ENCODE measurements at regions not wholly inside any gene's neighbourhood (a gene's known extent, or its start where the extent isn't known, plus 50 kb on each side); places are given as distances from the start of the nearest gene placed in this dataset.
"Not testable (repeated sequence)": the region's sequence is repeated elsewhere in the genome, so short reads cannot be mapped to it uniquely, and the experiment has no call there.

DNA sequence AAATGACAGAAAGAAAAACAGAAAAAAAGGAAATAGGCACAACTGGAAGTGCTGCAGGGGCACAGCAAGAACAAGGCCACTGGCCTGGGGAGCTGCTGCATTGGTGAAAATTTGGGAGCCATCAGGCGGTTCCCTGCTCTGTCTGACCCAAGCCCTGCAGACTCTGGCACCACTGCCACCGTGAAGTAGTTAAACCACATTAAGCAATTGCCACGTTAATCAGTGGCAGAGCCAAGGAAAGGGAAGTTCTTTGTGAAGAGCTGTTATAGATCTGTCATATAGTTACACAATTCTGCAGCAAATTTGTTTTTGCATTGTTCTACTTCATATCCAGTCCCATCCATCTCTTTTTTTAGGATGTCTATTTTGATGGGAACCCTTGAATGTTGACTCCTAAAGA is 915.3 kb downstream of the FSCB start:
- Histone ChIP-seq H2AFZ (ENCODE audit: low read length, unreplicated experiment) (no peak overlapping the region), H3K27ac (ENCODE audit: low read depth, low read length) (no peak overlapping the region), H3K4me1 (ENCODE audit: control insufficient read depth, insufficient read depth, low read length, unreplicated experiment) (no peaks in the 10 kb centered on the region), H3K36me3 (ENCODE audit: insufficient read depth, low read length) (no peaks in the 10 kb centered on the region), H3K4me3 (ENCODE audit: low read depth, low read length) (no peak overlapping the region), H3K27me3 (ENCODE audit: insufficient read depth, low read length) (no peaks in the 10 kb centered on the region), H3K79me2 (ENCODE audit: control insufficient read depth, insufficient read depth, low read length, unreplicated experiment) (no peaks in the 10 kb centered on the region)

DNA sequence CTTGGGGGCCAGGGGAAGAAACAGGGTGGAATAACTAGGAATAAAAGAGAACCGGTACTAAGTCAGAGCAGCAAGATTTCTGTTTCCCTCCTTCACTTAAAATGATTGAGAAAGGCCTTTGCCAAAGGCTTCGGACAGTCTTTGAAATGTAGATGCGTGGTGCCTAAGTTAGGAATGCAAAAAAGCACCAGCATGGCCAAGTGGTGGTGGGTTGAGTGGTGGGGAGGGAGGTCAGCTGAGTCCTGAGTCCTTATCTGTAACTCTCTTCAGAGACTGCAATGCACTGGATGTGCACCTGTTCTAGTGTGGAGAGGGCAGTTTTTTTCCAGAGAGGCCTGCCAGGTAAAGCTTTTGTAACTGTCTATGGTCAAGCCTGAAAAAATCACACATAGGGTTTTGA is 919.9 kb downstream of the FSCB start:
- no peak overlapping the region for H2AFZ ChIP-seq (ENCODE audit: low read length, unreplicated experiment)
- H3K4me3 ChIP-seq (ENCODE audit: low read depth, low read length): no peak overlapping the region

DNA sequence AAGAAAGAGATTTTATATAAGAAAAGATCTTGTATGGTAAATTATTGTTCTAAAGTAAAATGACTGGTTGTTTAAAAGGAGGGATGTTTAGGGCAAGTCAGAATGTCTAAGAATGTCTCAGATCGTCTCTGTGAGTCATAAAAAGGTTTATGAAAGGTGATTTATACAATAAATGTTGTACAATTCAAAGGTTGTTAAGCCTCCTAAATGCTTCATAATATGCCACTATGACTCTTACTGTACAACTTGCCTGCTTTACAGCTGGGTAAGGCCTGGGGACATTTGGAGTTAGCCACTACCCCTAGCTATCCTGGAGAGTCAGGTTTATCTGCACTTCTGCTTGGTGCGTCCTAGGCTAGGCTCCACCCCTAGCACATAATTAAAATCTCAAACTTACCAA is 927.4 kb downstream of the FSCB start:
- Histone ChIP-seq H3K36me3 (ENCODE audit: insufficient read depth, low read length) (no peaks in the 10 kb centered on the region), H3K79me2 (ENCODE audit: control insufficient read depth, insufficient read depth, low read length, unreplicated experiment) (no peaks in the 10 kb centered on the region), H2AFZ (ENCODE audit: low read length, unreplicated experiment) (no peak overlapping the region), H3K27me3 (ENCODE audit: insufficient read depth, low read length) (no peaks in the 10 kb centered on the region), H3K27ac (ENCODE audit: low read depth, low read length) (no peak overlapping the region), H3K4me1 (ENCODE audit: control insufficient read depth, insufficient read depth, low read length, unreplicated experiment) (no peaks in the 10 kb centered on the region), H3K4me3 (ENCODE audit: low read depth, low read length) (no peak overlapping the region)

More for the DNA sequence above, 919.9 kb downstream of the FSCB start:
- no peaks in the 10 kb centered on the region for H3K36me3 ChIP-seq (ENCODE audit: insufficient read depth, low read length)
- no peaks in the 10 kb centered on the region for H3K27me3 ChIP-seq (ENCODE audit: insufficient read depth, low read length)
- no peaks in the 10 kb centered on the region for H3K4me1 ChIP-seq (ENCODE audit: control insufficient read depth, insufficient read depth, low read length, unreplicated experiment)
- no peaks in the 10 kb centered on the region for H3K79me2 ChIP-seq (ENCODE audit: control insufficient read depth, insufficient read depth, low read length, unreplicated experiment)
- H3K27ac ChIP-seq (ENCODE audit: low read depth, low read length): no peak overlapping the region

DNA sequence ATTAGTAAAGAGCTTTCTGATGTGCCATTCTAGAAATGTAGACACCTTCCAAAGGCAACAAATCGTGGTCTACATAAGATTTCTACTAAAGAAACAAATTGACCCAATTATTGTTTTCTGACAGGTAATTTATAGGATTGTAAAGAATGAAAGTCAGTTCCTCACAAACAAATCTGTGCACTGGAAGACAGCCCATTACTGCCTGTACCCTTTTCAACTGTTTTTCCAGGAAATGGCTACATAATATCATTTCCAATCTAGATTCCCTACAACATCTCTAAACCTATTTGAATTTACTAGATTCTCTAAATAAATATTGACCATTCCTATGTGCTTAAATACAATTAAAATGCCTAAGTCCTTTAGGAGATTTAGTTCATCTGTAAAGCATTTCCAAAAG is 939.1 kb downstream of the FSCB start:
- Histone ChIP-seq H3K27me3 (ENCODE audit: insufficient read depth, low read length) (no peaks in the 10 kb centered on the region), H3K4me1 (ENCODE audit: control insufficient read depth, insufficient read depth, low read length, unreplicated experiment) (no peaks in the 10 kb centered on the region), H3K27ac (ENCODE audit: low read depth, low read length) (no peak overlapping the region)

DNA sequence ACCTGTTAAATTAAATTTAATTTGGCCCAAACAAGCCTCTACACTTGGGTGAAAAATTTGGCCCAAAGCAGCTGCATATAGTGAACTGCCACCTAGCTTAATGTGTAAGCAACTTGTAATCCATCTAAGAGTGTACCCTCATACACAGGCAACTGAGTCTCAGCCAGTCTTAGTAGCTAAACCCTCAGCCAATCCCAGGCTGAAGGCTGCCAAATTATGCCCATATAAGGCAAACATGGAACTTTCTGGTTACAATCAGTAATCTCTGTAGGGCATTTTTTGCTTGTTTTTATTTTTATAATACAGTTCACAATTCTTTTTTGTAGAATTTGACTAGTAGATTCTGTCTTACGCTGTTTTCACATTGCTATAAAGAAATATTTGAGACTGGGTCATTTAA is 958.7 kb downstream of the FSCB start:
- no peak overlapping the region for H3K27ac ChIP-seq (ENCODE audit: low read depth, low read length)
- H3K4me3 ChIP-seq (ENCODE audit: low read depth, low read length): no peak overlapping the region
- H3K36me3 ChIP-seq (ENCODE audit: insufficient read depth, low read length): no peaks in the 10 kb centered on the region
- H2AFZ ChIP-seq (ENCODE audit: low read length, unreplicated experiment): no peak overlapping the region
- H3K27me3 ChIP-seq (ENCODE audit: insufficient read depth, low read length): no peaks in the 10 kb centered on the region
- no peaks in the 10 kb centered on the region for H3K79me2 ChIP-seq (ENCODE audit: control insufficient read depth, insufficient read depth, low read length, unreplicated experiment)
- no peaks in the 10 kb centered on the region for H3K4me1 ChIP-seq (ENCODE audit: control insufficient read depth, insufficient read depth, low read length, unreplicated experiment)

More for the DNA sequence above, 939.1 kb downstream of the FSCB start:
- Histone ChIP-seq H3K36me3 (ENCODE audit: insufficient read depth, low read length) (no peaks in the 10 kb centered on the region), H3K79me2 (ENCODE audit: control insufficient read depth, insufficient read depth, low read length, unreplicated experiment) (no peaks in the 10 kb centered on the region), H3K4me3 (ENCODE audit: low read depth, low read length) (no peak overlapping the region), H2AFZ (ENCODE audit: low read length, unreplicated experiment) (no peak overlapping the region)

DNA sequence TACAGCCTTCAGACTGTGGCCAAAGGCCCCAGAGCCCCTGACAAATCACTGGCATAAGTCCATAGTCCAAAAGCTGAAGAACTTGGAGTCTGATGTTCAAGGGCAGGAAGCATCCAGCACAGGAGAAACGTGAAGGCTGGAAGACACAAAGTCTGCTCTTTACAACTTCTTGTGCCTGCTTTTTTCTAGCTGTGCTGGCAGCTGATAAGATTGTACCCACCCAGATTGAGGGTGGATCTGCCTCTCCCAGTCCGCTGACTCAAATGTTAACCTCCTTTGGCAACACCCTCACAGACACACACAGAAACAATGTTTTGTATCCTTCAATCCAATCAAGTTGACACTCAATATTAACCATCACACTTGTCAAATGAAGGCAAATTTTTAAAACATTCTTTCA is 959.5 kb downstream of the FSCB start:
- H3K4me3 ChIP-seq (ENCODE audit: low read depth, low read length); H2AFZ ChIP-seq (ENCODE audit: low read length, unreplicated experiment); H3K27me3 ChIP-seq (ENCODE audit: insufficient read depth, low read length); H3K4me1 ChIP-seq (ENCODE audit: control insufficient read depth, insufficient read depth, low read length, unreplicated experiment); H3K36me3 ChIP-seq (ENCODE audit: insufficient read depth, low read length); H3K79me2 ChIP-seq (ENCODE audit: control insufficient read depth, insufficient read depth, low read length, unreplicated experiment); H3K27ac ChIP-seq (ENCODE audit: low read depth, low read length): not testable (repeated sequence)

DNA sequence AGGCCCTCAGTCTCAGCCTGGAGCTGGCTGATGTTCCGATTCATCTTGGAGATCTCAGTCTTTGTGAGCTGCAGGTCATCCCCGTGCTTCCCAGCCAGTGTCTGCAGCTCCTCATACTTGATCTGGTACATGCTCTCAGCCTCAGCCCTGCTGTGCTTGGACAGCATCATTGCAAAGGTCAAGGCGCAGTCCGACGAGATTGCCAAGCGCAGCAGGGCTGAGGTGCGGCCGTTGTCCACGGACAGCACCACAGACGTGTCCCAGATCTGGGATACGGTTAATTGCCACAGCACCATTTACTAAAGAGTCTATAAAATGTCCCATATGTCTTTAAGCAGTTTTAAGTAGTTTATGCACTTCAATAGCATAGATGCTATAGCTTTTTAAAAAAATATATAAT is 965.7 kb downstream of the FSCB start:
- Histone ChIP-seq H2AFZ (ENCODE audit: low read length, unreplicated experiment) (no peak overlapping the region), H3K27ac (ENCODE audit: low read depth, low read length) (no peak overlapping the region), H3K79me2 (ENCODE audit: control insufficient read depth, insufficient read depth, low read length, unreplicated experiment) (no peaks in the 10 kb centered on the region)

DNA sequence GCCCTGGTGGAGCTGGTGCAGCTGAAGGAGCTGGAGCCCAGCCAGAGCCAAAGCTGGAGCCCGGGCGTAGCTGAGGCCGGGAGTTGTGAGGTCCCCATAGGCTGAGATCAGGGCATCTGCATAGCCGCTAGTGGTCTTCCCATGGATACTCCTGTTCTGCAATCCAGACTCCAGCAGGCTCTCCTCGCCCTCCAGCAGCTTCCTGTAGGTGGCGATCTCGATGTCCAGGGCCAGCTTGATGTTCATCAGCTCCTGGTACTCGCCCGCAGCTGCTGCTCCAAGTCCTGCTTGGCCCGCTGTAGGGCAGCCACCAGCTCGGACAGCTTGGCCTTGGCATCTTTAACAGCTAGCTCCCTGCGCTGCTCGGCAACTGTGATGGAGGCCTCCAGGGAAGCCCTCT is 966.1 kb downstream of the FSCB start:
- Histone ChIP-seq H3K27ac (ENCODE audit: low read depth, low read length) (no peak overlapping the region), H2AFZ (ENCODE audit: low read length, unreplicated experiment) (no peak overlapping the region), H3K4me3 (ENCODE audit: low read depth, low read length) (no peak overlapping the region), H3K27me3 (ENCODE audit: insufficient read depth, low read length) (no peaks in the 10 kb centered on the region), H3K36me3 (ENCODE audit: insufficient read depth, low read length) (no peaks in the 10 kb centered on the region), H3K79me2 (ENCODE audit: control insufficient read depth, insufficient read depth, low read length, unreplicated experiment) (no peaks in the 10 kb centered on the region), H3K4me1 (ENCODE audit: control insufficient read depth, insufficient read depth, low read length, unreplicated experiment) (no peaks in the 10 kb centered on the region)

More for the DNA sequence above, 965.7 kb downstream of the FSCB start:
- Histone ChIP-seq H3K4me1 (ENCODE audit: control insufficient read depth, insufficient read depth, low read length, unreplicated experiment) (no peaks in the 10 kb centered on the region), H3K27me3 (ENCODE audit: insufficient read depth, low read length) (no peaks in the 10 kb centered on the region), H3K36me3 (ENCODE audit: insufficient read depth, low read length) (no peaks in the 10 kb centered on the region), H3K4me3 (ENCODE audit: low read depth, low read length) (no peak overlapping the region)

DNA sequence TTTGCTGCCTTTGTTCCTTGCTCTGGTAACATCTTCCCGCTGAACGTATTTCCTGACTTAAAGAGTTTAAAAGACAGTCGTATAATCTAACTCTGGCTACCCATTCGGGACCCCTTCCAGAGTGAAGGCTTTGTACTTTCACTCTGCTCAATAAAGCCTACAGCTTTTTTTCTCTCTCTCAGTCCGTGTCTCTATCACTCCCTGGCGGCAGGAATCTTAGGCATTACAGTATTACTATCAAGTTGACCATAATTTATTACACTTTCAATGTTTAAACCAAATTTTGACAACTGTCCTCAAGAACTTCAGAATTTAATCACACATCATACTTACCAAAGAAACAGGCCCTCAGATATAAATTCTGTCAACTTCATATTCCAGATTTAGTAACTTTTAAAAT is 967.9 kb downstream of the FSCB start:
- Histone ChIP-seq H3K36me3 (ENCODE audit: insufficient read depth, low read length) (no peaks in the 10 kb centered on the region), H2AFZ (ENCODE audit: low read length, unreplicated experiment) (no peak overlapping the region), H3K27ac (ENCODE audit: low read depth, low read length) (no peak overlapping the region), H3K4me3 (ENCODE audit: low read depth, low read length) (no peak overlapping the region), H3K4me1 (ENCODE audit: control insufficient read depth, insufficient read depth, low read length, unreplicated experiment) (no peaks in the 10 kb centered on the region), H3K79me2 (ENCODE audit: control insufficient read depth, insufficient read depth, low read length, unreplicated experiment) (no peaks in the 10 kb centered on the region), H3K27me3 (ENCODE audit: insufficient read depth, low read length) (no peaks in the 10 kb centered on the region)

DNA sequence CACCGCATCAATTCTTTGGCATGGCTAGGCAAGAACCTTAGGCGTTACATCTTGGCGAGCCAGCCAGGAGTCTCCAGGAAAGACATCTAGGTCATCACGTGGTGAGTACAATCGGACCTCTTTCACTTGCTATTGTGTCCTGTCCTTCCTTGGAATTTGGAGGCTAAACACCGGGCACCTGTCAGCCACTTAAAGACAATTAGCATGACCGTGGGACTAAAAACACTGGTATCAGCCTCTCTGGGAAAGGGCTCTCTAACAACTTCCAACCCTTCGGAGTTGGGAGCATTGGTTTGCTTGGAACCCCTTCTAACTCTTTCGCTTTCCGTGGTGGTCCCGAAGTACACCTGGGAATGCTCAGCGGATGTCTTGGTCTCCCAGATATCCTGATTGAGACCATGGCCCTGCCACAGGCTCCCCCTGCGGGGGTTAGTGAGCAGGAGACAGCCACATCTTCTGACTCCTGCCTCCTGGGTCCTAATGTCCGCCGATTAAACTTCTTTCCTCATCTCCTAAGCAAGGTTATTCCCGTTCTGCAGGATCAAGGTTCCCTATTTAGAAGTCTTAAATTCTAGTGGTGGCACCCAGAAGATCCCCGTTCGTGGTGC is 971.7 kb downstream of the FSCB start:
- no peak overlapping the region for H3K4me3 ChIP-seq (ENCODE audit: low read depth, low read length)
- no peaks in the 10 kb centered on the region for H3K27me3 ChIP-seq (ENCODE audit: insufficient read depth, low read length)
- no peak overlapping the region for H2AFZ ChIP-seq (ENCODE audit: low read length, unreplicated experiment)
- H3K27ac ChIP-seq (ENCODE audit: low read depth, low read length): no peak overlapping the region
- no peaks in the 10 kb centered on the region for H3K36me3 ChIP-seq (ENCODE audit: insufficient read depth, low read length)
- H3K4me1 ChIP-seq (ENCODE audit: control insufficient read depth, insufficient read depth, low read length, unreplicated experiment): no peaks in the 10 kb centered on the region
- H3K79me2 ChIP-seq (ENCODE audit: control insufficient read depth, insufficient read depth, low read length, unreplicated experiment): no peaks in the 10 kb centered on the region

DNA sequence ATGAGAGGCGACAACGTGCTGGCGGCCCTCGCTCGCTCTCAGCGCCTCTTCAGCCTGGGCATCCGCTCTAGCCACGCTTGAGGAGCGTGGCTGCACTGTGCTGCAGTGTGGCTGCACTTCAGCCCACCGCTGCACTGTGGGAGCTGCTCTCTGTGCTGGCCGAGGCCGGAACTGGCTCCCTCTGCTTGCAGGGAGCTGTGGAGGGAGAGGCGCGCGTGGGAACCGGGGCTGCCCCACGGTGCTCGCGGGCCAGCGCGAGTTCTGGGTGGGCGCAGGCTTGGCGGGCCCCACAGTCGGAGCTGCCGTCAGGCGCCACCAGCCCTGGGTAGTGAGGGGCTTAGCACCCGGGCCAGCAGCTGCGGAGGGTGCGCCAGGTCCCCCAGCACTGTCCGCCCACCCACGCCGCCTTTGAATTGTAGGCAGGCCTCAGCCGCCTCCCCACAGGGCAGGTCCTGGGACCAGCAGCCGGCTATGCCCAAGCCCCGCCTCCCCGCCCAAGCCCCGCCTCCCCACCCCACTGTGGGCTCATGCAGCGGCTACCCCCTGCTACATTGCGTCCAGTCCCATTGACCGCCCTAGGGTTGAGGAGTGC is 974.2 kb downstream of the FSCB start:
- H3K27ac ChIP-seq (ENCODE audit: low read depth, low read length): no peak overlapping the region
- H3K4me1 ChIP-seq (ENCODE audit: control insufficient read depth, insufficient read depth, low read length, unreplicated experiment): no peaks in the 10 kb centered on the region
- H2AFZ ChIP-seq (ENCODE audit: low read length, unreplicated experiment): no peak overlapping the region
- H3K79me2 ChIP-seq (ENCODE audit: control insufficient read depth, insufficient read depth, low read length, unreplicated experiment): no peaks in the 10 kb centered on the region
- no peak overlapping the region for H3K4me3 ChIP-seq (ENCODE audit: low read depth, low read length)
- no peaks in the 10 kb centered on the region for H3K27me3 ChIP-seq (ENCODE audit: insufficient read depth, low read length)
- H3K36me3 ChIP-seq (ENCODE audit: insufficient read depth, low read length): no peaks in the 10 kb centered on the region

Data from ACC112 (cell line).